Peyer's patch (tissue), 4 donors: ENCODE measurements at regions not wholly inside any gene's neighbourhood (a gene's known extent, or its start where the extent isn't known, plus 50 kb on each side); places are given as distances from the start of the nearest gene placed in this dataset.
"Not testable (repeated sequence)": the region's sequence is repeated elsewhere in the genome, so short reads cannot be mapped to it uniquely, and the experiment has no call there.

Experiments
- DNase-seq, 3 donors: peaks; one replicate each; pipeline ENCODE4 v3.0.0-alpha.2; 2017 to 2019
- H3K27ac ChIP-seq, 4 donors: fragments of 200-600 bp; sonication (generic); one replicate each; pipeline ENCODE4 v1.5.1; 2016 to 2019
- H3K27me3 ChIP-seq, 2 donors: fragments of 200-600 bp; sonication (generic); one replicate each; pipeline ENCODE4 v1.5.1; 2019
- H3K36me3 ChIP-seq, 3 donors: fragments of 200-600 bp; sonication (generic); one replicate each; pipeline ENCODE4 v1.5.1; 2016 to 2019
- H3K4me1 ChIP-seq, 4 donors: fragments of 200-600 bp; sonication (generic); one replicate each; pipeline ENCODE4 v1.5.1; 2016 to 2019
- H3K4me3 ChIP-seq, 4 donors: fragments of 200-600 bp; sonication (generic); 1 replicate in 3 of 4; 2 replicates in 1 of 4; pipeline ENCODE4 v1.5.1; 2016 to 2019; ENCODE audit warnings: mild to moderate bottlenecking in 1 of 4
- H3K9me3 ChIP-seq, 4 donors: fragments of 200-600 bp; sonication (generic); one replicate each; pipeline ENCODE4 v1.5.1; 2016 to 2019; ENCODE audit warnings: mild to moderate bottlenecking in 1 of 4
- CTCF ChIP-seq, 6 experiments: fragments of 450-650 bp in 4 of 6; fragments of 200-600 bp in 2 of 6; sonication (generic) in 1 of 6; IDR thresholded peaks; one replicate each; pipeline ENCODE4 v1.5.1; 2017 to 2019; ENCODE audit warnings: antibody characterized with exemption in 6 of 6, mild to moderate bottlenecking in 3 of 6, moderate library complexity in 1 of 6

GRCh38 chr1:121082995-121083394 is 101.1 kb downstream of the FAM72B start:
- DNase-seq, H3K4me3 ChIP-seq, H3K27ac ChIP-seq, H3K27me3 ChIP-seq, H3K4me1 ChIP-seq, H3K36me3 ChIP-seq, H3K9me3 ChIP-seq: not testable (repeated sequence)

- not testable (repeated sequence) for H3K4me3 ChIP-seq, DNase-seq, H3K27ac ChIP-seq, H3K27me3 ChIP-seq, H3K9me3 ChIP-seq, H3K36me3 ChIP-seq, H3K4me1 ChIP-seq
These were observed 97.9 kb downstream of the FAM72B start for GRCh38 chr1:121086249-121086648.

GRCh38 chr1:121087221-121087620 is 96.9 kb downstream of the FAM72B start:
- not testable (repeated sequence) for H3K4me3 ChIP-seq, H3K9me3 ChIP-seq, H3K36me3 ChIP-seq, H3K27me3 ChIP-seq, DNase-seq, H3K27ac ChIP-seq, H3K4me1 ChIP-seq

- H3K9me3 ChIP-seq, H3K4me3 ChIP-seq, H3K27ac ChIP-seq, DNase-seq, H3K27me3 ChIP-seq, H3K36me3 ChIP-seq, H3K4me1 ChIP-seq: not testable (repeated sequence)
These were observed 95.6 kb downstream of the FAM72B start for GRCh38 chr1:121088568-121088967.

GRCh38 chr1:121092329-121092968 is 91.7 kb downstream of the FAM72B start:
- not testable (repeated sequence) for H3K4me3 ChIP-seq, H3K4me1 ChIP-seq, H3K27ac ChIP-seq, DNase-seq, H3K36me3 ChIP-seq, H3K27me3 ChIP-seq, H3K9me3 ChIP-seq

- DNase-seq, H3K9me3 ChIP-seq, H3K27me3 ChIP-seq, H3K4me1 ChIP-seq, H3K4me3 ChIP-seq, H3K27ac ChIP-seq, H3K36me3 ChIP-seq: not testable (repeated sequence)
These were observed 89.1 kb downstream of the FAM72B start for GRCh38 chr1:121095014-121095413.

- H3K27ac ChIP-seq = peak overlapping the region; percentile 60 to 67 (median 63)
- H3K4me3 ChIP-seq = peak overlapping the region; percentile 33 to 52 (median 48)
These were observed 86.8 kb downstream of the FAM72B start for GRCh38 chr1:121097127-121097866.

GRCh38 chr1:121097867-121098215 is 86.3 kb downstream of the FAM72B start:
- H3K27ac ChIP-seq = peak overlapping the region in 1 of 4 donors; percentile 67
- H3K4me1 ChIP-seq, H3K27me3 ChIP-seq, H3K9me3 ChIP-seq, H3K36me3 ChIP-seq: not testable (repeated sequence)
- H3K4me3 ChIP-seq = peak overlapping the region; percentile 33 to 52 (median 48)
- DNase-seq = peak in 1 of 3 donors; percentile 47

More at GRCh38 chr1:121097127-121097866, 86.8 kb downstream of the FAM72B start:
- H3K9me3 ChIP-seq, H3K27me3 ChIP-seq, H3K4me1 ChIP-seq, H3K36me3 ChIP-seq: not testable (repeated sequence)
- TF ChIP-seq CTCF (IDR thresholded peaks at IDR 0.05) = peak; percentile 63 to 90 (median 84)
- peak; percentile 80 to 92 (median 86) for DNase-seq

- H3K36me3 ChIP-seq, H3K4me3 ChIP-seq, DNase-seq, H3K27ac ChIP-seq, H3K27me3 ChIP-seq, H3K9me3 ChIP-seq, H3K4me1 ChIP-seq: not testable (repeated sequence)
These were observed 75.1 kb downstream of the FAM72B start for GRCh38 chr1:121109025-121109424.

GRCh38 chr1:121116522-121117297 is 67.4 kb downstream of the FAM72B start:
- DNase-seq, H3K9me3 ChIP-seq, H3K27ac ChIP-seq, H3K36me3 ChIP-seq, H3K27me3 ChIP-seq, H3K4me1 ChIP-seq: not testable (repeated sequence)
- peak overlapping the region in 2 of 4 donors; percentile 34 to 37 for H3K4me3 ChIP-seq

- H3K9me3 ChIP-seq, H3K27ac ChIP-seq, H3K36me3 ChIP-seq, DNase-seq, H3K4me1 ChIP-seq, H3K27me3 ChIP-seq: not testable (repeated sequence)
- peak overlapping the region in 2 of 4 donors; percentile 34 to 37 for H3K4me3 ChIP-seq
These were observed 66.9 kb downstream of the FAM72B start for GRCh38 chr1:121117298-121117611.

- H3K4me3 ChIP-seq = peak overlapping the region in 2 of 4 donors; percentile 15 to 44
- DNase-seq, H3K27me3 ChIP-seq, H3K4me1 ChIP-seq, H3K9me3 ChIP-seq, H3K36me3 ChIP-seq: not testable (repeated sequence)
- H3K27ac ChIP-seq = peak overlapping the region in 1 of 4 donors; percentile 63
These were observed 66.3 kb downstream of the FAM72B start for GRCh38 chr1:121117622-121118479.
